ENCODE measurements at regions not wholly inside any gene's neighbourhood (a gene's known extent, or its start where the extent isn't known, plus 50 kb on each side); places are given as distances from the start of the nearest gene placed in this dataset.

DNA sequence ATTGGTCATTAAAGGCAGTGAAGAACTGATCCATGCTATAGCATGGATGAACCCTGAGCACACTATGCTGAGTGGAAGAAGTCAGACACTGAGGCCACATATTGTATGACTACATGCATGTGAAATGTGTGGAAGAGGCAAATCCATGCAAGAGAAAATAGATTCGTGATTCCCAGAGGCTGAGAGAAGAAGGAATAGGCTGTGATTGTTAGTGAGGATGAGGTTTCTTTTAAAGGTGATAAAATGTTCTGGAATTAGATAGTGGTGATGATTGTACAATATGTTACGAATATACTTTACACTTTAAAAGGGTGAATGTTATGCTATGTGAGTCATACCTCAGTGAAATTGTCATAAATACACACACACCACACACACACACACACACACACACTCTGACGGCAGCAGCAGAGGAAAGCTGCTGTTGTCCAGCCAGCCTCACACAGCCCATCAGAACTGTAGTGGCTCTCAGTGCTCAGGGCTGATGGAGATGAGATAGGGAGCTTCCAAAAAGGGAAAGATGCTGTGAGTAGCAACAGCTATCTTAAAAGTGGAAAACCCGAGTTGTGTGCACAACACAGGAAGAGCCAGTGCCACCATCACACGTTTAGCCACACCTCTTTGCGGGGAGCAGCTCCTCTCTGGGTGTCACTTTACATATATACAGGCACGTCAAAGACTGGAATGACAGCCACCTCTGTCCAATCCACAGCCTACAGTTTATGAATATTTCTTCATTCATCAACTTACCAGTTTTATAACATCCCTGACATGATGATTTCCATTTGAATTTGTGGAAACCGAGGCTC is 153.0 kb downstream of the SPATA19 start:
- peaks cover 3% of the 10 kb centered on the region for H3K9me3 Mint-ChIP-seq

DNA sequence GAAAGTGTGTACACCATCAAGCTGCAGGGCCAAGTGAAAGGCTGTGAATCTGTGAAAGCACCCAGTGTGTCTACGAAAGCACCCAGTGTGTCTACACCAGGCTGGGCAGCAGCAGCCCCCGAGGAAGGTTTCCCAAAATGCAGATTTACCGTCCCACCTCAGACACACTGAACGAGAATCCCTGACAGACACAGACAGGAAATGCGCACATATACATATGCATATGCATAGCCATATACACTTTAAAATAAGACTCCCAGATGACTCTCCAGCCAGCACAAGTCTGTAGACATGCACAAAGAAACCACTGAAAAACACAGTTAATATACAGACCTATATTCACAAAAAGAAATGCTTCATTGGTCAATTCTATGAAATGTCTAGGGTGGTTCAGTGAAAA is 155.5 kb upstream of the OPCML start:
- Mint-ChIP-seq H3K9me3 (peaks cover 3% of the 10 kb centered on the region), H3K36me3 (no peaks in the 10 kb centered on the region), H3K4me1 (no peaks in the 10 kb centered on the region)

More for the DNA sequence above, 153.0 kb downstream of the SPATA19 start:
- no peaks in the 10 kb centered on the region for H3K36me3 Mint-ChIP-seq
- no peaks in the 10 kb centered on the region for H3K4me1 Mint-ChIP-seq
- ATAC-seq (no peak), DNase-seq (ENCODE audit: low spot score in 2 of 2) (no peak)
- H3K4me3 Mint-ChIP-seq: no peak overlapping the region
- no peak overlapping the region for H3K27ac Mint-ChIP-seq

DNA sequence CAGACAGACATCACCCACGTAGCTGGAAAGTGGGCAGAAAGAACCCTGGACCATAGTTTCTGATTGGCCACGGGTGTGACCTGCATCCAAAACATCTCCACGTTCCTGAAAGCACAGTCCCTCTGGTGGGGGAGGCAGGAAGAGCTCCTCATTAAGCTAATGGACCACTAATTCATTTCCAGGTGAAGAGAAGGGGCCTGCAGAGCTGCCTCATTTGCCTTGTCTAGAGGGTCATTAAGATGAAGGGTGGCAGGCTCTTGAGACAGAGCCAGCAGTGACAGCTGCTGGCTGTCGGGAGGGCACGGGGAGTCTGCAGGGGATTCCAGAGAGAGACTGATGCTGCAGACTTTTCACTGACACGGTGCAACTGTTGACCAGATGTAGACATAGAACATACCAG is 149.6 kb upstream of the OPCML start:
- ATAC-seq (no peak), DNase-seq (ENCODE audit: low spot score in 2 of 2) (no peak)
- no peaks in the 10 kb centered on the region for H3K4me1 Mint-ChIP-seq
- no peaks in the 10 kb centered on the region for H3K9me3 Mint-ChIP-seq
- H3K27ac Mint-ChIP-seq: no peak overlapping the region
- H3K4me3 Mint-ChIP-seq: no peak overlapping the region
- no peaks in the 10 kb centered on the region for H3K36me3 Mint-ChIP-seq

More for the DNA sequence above, 155.5 kb upstream of the OPCML start:
- no peak for DNase-seq (ENCODE audit: low spot score in 2 of 2)
- H3K27ac Mint-ChIP-seq: no peak overlapping the region
- no peak overlapping the region for H3K4me3 Mint-ChIP-seq
- ATAC-seq: no peak

DNA sequence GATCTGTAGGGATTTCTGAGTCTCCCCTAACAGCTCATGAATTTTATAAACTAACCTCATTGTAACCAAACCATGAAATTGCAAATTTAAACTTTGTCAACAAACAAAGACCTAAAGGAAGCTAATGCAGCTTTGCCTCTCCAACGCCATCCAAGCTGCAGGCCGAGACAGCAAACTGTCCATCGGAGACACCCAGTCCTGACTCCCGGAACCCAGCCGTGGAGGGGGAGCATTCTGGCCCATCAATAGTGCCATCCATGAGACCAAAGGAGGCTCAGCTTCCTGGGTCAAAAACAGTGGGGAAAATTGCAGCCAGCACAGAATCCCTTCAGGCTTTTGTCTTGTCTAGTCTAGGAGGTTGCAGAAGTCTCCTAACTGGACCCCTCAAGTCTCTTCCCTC is 147.6 kb upstream of the OPCML start:
- Mint-ChIP-seq H3K27ac (no peak overlapping the region), H3K9me3 (peaks cover 3% of the 10 kb centered on the region), H3K36me3 (no peaks in the 10 kb centered on the region), H3K4me3 (no peak overlapping the region), H3K4me1 (no peaks in the 10 kb centered on the region)
- no peak for DNase-seq (ENCODE audit: low spot score in 2 of 2)
- no peak for ATAC-seq

DNA sequence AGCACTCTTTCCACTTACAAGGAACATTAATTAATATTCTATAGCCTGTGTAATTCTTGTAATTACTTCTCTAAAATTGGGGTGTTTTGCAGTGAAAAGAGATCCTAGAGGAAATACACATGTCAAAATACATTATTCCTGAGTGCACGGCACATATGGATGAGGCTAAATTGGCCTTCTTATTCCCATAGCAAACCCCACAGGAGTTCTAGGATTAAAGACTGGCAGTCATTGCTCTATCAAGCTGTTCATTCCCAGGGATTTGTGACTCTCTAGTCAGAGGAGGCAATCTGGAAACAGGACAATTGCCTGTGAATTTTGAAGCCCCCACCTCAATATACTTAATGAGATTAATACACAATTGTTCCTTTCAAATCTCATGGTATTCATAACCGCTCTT is 145.9 kb upstream of the OPCML start:
- no peak overlapping the region for H3K4me3 Mint-ChIP-seq
- no peak for ATAC-seq

DNA sequence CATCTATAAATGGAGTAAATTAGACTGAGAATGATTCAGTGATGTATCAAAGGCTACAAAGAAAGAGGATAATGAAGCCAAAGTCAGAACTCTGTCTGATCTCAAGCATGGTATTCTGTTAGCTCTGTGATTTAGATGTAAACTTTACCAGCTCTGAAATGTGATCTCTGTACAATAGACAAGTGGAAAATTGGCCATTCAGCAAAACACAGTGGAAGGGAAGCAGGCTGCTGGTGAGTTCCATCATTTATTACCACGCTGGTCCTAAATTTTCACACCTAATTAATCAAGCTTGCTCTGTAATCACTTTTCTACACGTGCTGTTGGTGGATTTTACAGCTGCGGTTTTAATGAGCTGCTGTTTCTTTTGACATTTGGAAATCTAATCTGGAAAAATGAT is 145.1 kb upstream of the OPCML start:
- ATAC-seq (no peak), DNase-seq (ENCODE audit: low spot score in 2 of 2) (no peak)
- H3K4me1 Mint-ChIP-seq: no peaks in the 10 kb centered on the region
- H3K36me3 Mint-ChIP-seq: no peaks in the 10 kb centered on the region
- H3K27ac Mint-ChIP-seq: no peak overlapping the region
- peaks cover 6% of the 10 kb centered on the region for H3K9me3 Mint-ChIP-seq
- H3K4me3 Mint-ChIP-seq: no peak overlapping the region

More for the DNA sequence above, 145.9 kb upstream of the OPCML start:
- no peak for DNase-seq (ENCODE audit: low spot score in 2 of 2)
- Mint-ChIP-seq H3K27ac (no peak overlapping the region), H3K9me3 (peaks cover 6% of the 10 kb centered on the region), H3K36me3 (no peaks in the 10 kb centered on the region), H3K4me1 (no peaks in the 10 kb centered on the region)

DNA sequence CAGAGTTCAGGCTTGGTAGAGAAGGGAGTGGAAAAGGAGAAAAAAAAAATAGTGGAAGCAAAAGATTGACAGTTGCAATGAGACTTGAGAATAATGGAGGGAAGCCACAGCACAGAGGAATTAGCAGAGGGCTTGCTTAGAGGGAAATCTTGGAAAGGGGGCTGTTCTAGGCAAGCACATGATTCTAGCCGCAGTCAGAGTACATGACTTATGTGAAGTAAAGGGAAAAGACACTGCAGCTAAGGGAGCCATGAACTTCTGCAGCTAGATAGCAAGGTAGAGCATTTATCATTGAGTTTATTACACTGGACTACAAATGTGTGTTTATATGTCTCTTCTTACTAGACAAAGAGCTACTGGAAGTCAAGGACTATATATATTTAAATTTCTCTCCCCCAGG is 144.0 kb upstream of the OPCML start:
- Mint-ChIP-seq H3K9me3 (peaks cover 6% of the 10 kb centered on the region), H3K36me3 (no peaks in the 10 kb centered on the region), H3K4me3 (no peak overlapping the region), H3K27ac (no peak overlapping the region), H3K4me1 (no peaks in the 10 kb centered on the region)
- DNase-seq (ENCODE audit: low spot score in 2 of 2) (no peak), ATAC-seq (no peak)

DNA sequence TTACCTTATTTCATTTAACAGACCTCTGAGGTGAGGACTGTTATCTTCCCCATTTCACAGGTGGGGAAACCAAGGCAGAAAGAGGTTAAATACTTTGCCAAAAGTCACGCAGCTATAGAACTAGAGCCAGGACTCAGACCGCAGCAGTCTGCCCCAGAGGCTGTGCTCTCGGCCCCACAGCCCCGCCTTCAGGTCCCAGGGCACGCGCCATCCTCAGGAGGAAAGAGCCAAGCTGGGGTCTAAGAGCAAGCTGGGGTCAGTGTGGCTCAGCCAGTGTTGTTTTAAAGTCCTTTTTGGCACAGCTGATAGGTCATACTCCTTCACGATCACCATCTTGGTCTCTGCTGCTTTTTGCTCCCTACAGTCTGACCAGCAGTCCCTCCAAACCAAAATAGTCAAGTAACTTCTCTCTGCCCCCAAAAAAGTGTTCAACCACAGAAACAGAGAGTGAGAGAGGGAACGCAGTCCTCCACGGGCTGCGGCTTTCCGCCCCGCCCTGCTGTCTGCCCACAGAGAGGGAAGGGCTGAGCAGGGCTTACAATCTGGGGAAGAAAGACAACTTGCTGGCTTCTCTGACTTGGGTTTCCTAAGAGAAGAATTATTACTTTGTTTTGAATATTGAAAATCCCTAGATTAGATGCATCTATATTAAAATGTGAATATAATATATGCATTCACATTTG is 137.2 kb upstream of the OPCML start:
- Mint-ChIP-seq H3K9me3 (peaks cover 6% of the 10 kb centered on the region), H3K36me3 (no peaks in the 10 kb centered on the region), H3K4me3 (no peak overlapping the region), H3K27ac (no peak overlapping the region), H3K4me1 (no peaks in the 10 kb centered on the region)
- DNase-seq (ENCODE audit: low spot score in 2 of 2): no peak
- no peak for ATAC-seq

DNA sequence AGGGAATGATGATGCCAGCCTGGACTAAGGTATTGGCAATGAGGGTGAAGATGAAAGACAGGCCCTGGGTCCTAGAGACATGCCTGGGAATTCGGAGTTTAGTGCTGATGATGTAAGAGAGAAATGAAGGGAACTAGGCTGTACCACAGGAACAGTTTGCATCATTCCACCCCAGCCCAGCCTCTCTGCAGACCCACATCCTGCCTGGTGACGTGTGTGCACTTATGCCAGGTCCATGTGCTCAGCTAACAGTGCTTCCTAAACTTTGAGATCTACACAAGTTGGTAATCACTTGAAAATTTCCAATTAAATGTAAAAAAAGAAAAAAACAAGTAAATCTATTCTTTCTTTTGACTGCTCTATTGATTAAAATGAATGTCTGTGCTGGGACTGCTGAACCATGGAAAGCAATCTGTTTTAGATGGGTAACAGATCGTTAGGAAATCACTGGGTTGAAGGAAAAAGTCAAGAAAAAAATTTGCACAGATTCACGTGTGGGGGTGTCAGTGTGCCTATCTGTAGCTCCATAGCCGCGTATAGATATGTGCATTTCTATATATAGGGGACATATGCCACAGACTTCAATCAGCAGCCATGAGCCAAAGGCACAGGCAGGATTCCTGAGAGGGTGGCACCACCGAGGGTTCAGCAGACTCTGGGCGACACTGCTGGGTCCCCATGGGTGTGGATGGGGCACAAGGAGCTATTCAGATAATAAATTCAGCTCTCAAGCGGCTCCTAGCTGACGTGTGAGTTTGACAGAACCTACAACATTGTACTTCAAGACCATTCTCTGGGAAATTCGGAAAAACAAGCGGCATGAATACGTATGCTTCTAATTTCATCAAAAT is 131.1 kb upstream of the OPCML start:
- ATAC-seq (no peak), DNase-seq (ENCODE audit: low spot score in 2 of 2) (no peak)
- H3K27ac Mint-ChIP-seq: no peak overlapping the region
- H3K36me3 Mint-ChIP-seq: no peaks in the 10 kb centered on the region
- no peaks in the 10 kb centered on the region for H3K4me1 Mint-ChIP-seq
- peaks cover 4% of the 10 kb centered on the region for H3K9me3 Mint-ChIP-seq
- no peak overlapping the region for H3K4me3 Mint-ChIP-seq

DNA sequence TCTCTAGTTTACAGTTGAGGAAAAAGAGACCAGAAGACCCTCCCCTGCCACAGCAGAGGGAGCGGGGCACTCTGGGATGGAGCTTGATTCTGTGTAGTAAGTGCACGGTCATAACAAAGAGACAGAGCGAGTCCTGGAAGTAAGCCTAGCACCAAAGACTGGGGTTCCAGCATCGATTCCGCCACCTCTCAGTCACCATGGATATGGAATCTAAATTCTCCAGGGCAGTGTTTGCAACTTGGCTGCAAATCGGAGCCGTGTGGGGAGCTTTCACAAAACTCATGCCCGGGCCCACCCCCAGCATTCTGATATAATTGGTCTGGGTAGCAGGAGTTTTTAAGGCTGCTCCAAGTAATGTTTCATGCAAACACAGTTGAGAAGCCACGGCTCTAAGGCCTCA is 129.5 kb upstream of the OPCML start:
- ATAC-seq (no peak), DNase-seq (ENCODE audit: low spot score in 2 of 2) (no peak)
- Mint-ChIP-seq H3K4me1 (no peaks in the 10 kb centered on the region), H3K4me3 (no peak overlapping the region), H3K27ac (no peak overlapping the region), H3K36me3 (no peaks in the 10 kb centered on the region), H3K9me3 (peaks cover 7% of the 10 kb centered on the region)

DNA sequence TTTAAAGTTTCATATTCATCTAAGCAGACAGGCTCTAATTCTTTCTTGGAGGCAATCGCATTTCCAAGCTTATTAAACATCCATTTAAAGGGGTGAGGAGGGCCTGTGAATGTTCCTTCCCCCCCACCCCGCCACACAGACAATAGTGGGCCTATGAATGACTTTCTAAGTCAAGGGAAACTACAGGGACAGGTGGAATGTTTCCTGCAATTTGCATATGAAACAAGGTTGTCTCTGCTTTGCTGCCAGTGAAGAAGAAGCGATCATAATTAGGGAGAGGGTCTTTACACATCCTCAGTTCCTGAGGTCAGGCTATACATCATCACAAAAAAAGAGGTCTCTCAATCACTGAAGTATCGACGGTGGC is 127.9 kb upstream of the OPCML start:
- H3K36me3 Mint-ChIP-seq: no peaks in the 10 kb centered on the region
- no peaks in the 10 kb centered on the region for H3K4me1 Mint-ChIP-seq
- H3K4me3 Mint-ChIP-seq: no peak overlapping the region
- peaks cover 4% of the 10 kb centered on the region for H3K9me3 Mint-ChIP-seq
- ATAC-seq (no peak), DNase-seq (ENCODE audit: low spot score in 2 of 2) (no peak)
- H3K27ac Mint-ChIP-seq: no peak overlapping the region

DNA sequence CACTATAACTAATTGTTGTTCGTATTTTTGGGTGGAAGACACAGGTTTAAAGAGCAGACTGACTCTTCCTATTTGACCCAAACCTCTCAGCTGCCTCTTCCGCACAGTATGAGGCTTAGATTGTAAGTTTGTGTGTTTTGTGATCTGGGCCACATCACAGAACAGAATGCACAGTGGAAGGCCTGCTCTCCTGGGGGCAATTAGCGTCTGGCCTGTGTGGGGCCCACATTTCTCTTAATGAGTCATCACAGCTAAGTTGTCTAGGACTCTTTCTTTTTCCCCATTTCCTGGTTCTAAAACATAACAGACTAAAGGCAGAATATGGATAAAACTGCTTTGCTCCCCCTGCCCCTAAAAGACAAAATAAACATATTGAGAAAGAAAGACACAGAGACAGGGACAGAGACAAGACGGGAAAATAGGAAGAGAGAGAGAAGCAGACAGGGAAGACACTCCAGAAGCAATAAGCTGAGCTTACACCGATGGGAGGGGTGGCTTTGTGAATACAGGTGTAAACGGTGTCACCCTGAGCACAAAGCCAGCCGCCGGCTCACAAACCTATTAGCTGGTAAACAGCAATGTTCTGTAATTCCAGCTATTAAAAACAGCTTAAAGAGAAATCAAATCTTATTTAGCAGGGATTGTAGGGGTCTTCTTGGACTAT is 127.4 kb upstream of the OPCML start:
- ATAC-seq (no peak), DNase-seq (ENCODE audit: low spot score in 2 of 2) (no peak)
- H3K9me3 Mint-ChIP-seq: peaks cover 4% of the 10 kb centered on the region
- no peak overlapping the region for H3K4me3 Mint-ChIP-seq
- H3K4me1 Mint-ChIP-seq: no peaks in the 10 kb centered on the region
- no peaks in the 10 kb centered on the region for H3K36me3 Mint-ChIP-seq
- no peak overlapping the region for H3K27ac Mint-ChIP-seq

DNA sequence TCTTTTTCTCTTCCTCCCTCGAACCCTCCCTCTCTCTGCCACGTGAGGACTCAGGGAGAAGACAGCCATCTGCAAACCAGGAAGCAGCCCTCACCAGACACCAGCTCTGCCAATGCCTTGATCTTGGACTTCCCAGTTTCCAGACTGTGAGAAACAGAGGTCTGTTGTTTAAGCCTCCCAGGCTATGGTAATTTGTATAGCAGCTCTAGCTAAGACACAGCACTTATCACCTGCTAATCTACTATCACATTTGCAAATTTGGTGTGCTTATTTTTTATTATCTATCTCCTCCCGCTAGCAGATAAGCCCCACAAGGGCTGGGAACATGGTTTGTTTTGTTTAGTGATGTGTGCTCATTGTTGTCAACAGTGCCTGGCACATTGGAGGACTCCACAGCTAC is 124.8 kb upstream of the OPCML start:
- DNase-seq (ENCODE audit: low spot score in 2 of 2) (no peak), ATAC-seq (no peak)
- Mint-ChIP-seq H3K27ac (no peak overlapping the region), H3K36me3 (no peaks in the 10 kb centered on the region), H3K4me3 (no peak overlapping the region), H3K4me1 (no peaks in the 10 kb centered on the region), H3K9me3 (peaks cover 4% of the 10 kb centered on the region)

DNA sequence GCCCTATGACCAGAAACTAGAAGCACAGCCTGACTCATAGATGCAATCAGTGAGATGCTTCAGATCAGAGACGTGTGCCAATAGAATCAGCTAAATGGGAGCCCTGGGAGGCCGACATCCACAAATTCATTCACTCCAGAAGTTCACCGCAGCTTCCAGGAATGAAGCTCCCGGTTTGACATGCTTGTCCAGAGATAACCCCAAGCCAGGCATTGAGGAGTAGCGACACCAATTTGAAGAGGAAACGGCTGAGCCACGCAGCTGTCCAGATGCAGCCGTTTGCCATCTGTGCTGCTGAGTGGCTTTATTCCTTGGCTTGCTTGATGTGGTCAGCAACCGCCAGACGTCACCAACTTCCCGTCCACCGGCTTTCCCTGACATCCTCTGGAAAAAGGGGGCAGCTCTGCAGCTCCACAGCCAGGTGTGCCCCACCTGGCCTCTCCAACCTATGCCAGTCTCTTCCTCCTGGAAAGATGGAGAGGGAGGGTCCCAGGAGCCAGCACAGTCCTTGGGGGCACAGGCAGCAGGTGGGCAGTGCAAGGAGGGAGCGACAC is 123.9 kb upstream of the OPCML start:
- DNase-seq (ENCODE audit: low spot score in 2 of 2) (no peak), ATAC-seq (no peak)
- H3K27ac Mint-ChIP-seq: no peak overlapping the region
- H3K9me3 Mint-ChIP-seq: peaks cover 4% of the 10 kb centered on the region
- no peaks in the 10 kb centered on the region for H3K4me1 Mint-ChIP-seq
- H3K36me3 Mint-ChIP-seq: no peaks in the 10 kb centered on the region
- no peak overlapping the region for H3K4me3 Mint-ChIP-seq

DNA sequence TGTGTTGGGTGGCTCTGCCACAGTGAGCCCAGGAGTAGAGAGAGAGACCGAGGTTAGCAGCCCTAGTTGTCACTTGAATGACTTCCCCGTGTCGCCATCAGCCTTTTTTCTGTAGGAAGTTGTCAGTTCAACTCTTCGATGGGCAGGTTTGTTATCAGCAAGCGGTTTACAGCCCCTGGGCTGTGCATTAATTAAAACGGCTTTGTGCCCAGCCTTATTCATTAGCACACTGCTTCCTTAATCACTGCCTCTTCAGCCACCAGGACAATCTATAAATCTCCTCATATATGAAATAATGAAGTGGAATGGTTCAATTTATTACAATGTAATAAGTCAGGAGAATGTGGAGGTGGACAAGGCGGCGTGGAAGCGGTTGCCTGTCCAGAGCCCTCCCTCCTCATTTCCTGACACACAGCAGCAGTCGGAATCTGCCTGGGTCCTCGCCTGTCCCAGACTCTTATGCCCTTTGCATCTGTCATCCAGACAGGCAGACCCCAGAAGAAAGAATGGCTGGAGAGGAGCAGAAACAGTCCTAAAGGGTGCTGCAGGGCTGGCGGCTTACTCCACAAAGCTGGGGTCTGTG is 122.4 kb upstream of the OPCML start:
- Mint-ChIP-seq H3K27ac (no peak overlapping the region), H3K9me3 (peaks cover 4% of the 10 kb centered on the region), H3K4me3 (no peak overlapping the region), H3K36me3 (no peaks in the 10 kb centered on the region), H3K4me1 (no peaks in the 10 kb centered on the region)
- ATAC-seq: no peak
- no peak for DNase-seq (ENCODE audit: low spot score in 2 of 2)

Measured in stimulated activated effector memory CD8-positive, alpha-beta T cell treated with anti-CD3 and anti-CD28 coated beads, Interleukin-12 subunit alpha, Interleukin-12 subunit beta, amount 100 ng/mL, for 72 hours (primary cell).